HG03565 (cell line): ENCODE measurements at regions not wholly inside any gene's neighbourhood (a gene's known extent, or its start where the extent isn't known, plus 50 kb on each side); places are given as distances from the start of the nearest gene placed in this dataset.

Source experiments
- ATAC-seq: cut with Tn5 transposase; IDR thresholded peaks from one replicate; pipeline ENCODE4 v1.9.1; 2021; ENCODE audit warnings: mild to moderate bottlenecking, moderate library complexity; ENCODE audit not compliant: unreplicated experiment

GRCh38 chr4:22031423-22031822 is 82.9 kb upstream of the KCNIP4 start:
- no peak for ATAC-seq

DNA sequence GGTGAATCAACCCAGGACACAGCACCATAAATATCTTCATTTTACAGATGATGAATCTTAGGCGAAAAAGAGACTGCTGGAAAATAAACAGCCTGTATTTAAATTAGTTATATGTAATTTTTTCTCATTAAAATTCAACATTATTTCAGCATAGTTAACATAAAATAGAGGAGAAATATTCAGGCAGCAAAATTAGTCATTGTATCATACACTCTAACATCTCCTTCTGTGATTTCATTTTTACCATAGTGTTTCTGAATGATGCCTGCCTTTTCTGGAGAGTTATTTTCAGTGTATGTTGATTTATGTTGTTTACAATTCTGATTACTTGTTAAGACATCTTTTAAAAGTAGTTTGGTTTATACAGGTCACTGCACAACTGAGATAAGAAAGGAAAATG is 82.3 kb upstream of the KCNIP4 start:
- ATAC-seq = no peak

GRCh38 chr4:22030307-22030706 is 81.7 kb upstream of the KCNIP4 start:
- no peak for ATAC-seq

GRCh38 chr4:22029803-22030202 is 81.2 kb upstream of the KCNIP4 start:
- no peak for ATAC-seq

DNA sequence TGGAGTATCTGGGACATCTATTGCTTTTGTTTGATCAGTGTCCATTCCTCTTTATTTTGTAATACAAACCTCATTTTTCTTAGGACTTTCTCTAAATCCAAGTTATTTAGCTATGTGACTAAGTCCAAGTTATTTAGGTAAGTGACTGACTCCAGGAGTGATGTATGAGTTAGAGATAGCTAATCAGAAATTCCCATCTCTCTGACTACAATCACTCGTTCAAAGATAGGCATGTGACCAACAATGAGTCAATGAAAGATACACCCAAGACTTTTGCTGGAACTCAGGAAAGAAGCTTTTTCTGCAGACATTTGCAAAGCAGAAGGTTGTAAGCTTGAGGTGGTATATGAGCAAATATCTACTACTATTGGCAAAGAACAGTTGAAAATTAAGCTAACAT is 72.5 kb upstream of the KCNIP4 start:
- no peak for ATAC-seq

DNA sequence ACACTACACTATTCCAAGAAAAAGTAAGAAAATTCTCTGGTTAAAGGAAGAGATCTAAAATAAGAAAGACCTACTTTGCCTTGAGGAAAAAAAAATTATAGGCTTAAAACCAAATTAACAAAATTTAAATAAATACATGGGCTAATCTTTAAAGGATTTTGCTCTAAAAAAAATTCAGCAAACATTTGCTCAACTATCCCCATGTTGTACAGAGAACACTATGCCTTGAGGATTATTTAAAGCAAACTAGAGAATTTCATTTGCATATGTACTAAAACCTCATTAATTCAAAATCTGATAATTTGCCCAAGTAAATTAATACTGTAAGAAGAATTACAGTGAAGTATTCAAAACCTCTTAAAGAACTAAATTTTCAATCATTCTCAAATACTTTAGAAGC is 71.6 kb upstream of the KCNIP4 start:
- ATAC-seq = no peak

DNA sequence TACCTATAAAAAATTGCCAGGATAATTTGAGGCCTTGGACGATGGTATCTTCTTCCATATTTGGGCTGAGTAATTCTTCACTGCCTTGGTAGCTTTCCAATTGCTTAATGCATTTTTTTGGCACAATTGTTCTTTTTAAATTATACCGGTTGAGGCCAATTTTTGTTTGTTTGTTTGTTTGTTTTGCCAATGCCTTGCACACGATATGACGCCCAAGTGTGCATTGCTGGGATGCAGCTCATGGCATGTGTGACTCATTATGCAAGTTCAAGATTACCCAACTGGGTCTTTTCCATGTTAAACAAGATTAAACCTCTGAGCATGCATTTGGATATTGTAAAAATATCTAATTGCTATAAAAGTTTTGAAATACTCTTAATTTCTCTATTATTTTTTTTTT is 71.1 kb upstream of the KCNIP4 start:
- ATAC-seq = no peak

DNA sequence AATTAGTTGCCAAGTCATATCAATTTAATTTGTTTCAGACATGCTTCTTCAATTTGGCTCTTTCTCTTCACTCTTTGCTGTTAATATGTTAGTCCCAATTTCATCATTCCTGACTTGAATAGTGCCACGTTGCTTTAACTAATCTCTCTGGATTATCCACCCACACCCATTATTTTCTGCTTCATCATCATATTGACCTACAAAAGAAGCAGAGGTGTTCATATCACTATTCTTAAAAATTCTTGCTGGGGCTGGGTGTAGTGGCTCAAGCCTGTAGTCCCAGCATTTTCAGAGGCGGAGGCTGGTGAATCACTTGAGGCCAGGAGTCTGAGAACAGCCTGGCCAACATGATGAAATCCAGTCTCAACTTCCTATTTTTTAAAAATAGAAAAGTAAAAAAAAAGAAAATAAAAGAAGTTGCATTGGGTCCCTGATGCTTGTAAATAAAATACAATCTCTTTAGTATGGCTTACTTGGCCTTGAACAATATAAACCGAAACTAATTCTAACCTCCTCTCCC is 65.7 kb upstream of the KCNIP4 start:
- no peak for ATAC-seq

GRCh38 chr4:22003878-22004277 is 55.3 kb upstream of the KCNIP4 start:
- ATAC-seq = no peak
